K562 (cell line): ENCODE measurements at regions not wholly inside any gene's neighbourhood (a gene's known extent, or its start where the extent isn't known, plus 50 kb on each side); places are given as distances from the start of the nearest gene placed in this dataset.

Source experiments
- ATAC-seq: fragments of 200-7000 bp; cut with Tn5 transposase; 3 replicates; pipeline ENCODE4 v1.9.1; 2020; ENCODE audit warnings: moderate library complexity
- BruUV-seq: library from RNA; stranded (reverse); fragments of 400-500 nt; replicated peaks from 2 replicates; lab custom pipeline; 2021; lab: Mats Ljungman, UMichigan
- CTCF ChIA-PET: fragments of 300-600 bp; formaldehyde crosslinking; extraction: SDS; loops from one replicate; lab custom pipeline; 2021; ENCODE audit warnings: low intra/inter-chr PET ratio; lab: Yijun Ruan, JAX
- POLR2A ChIA-PET: fragments of 300-600, 350-650 bp; sonication (Branson Sonifier 250); formaldehyde crosslinking; extraction: SDS; loops from one replicate; lab custom pipeline; 2021; ENCODE audit warnings: antibody characterized with exemption, inconsistent platforms; lab: Yijun Ruan, JAX
- DNase-seq, 4 experiments: peaks; one replicate each; pipeline versions ENCODE4 v3.0.0 to v3.0.0-alpha.2; 2011 to 2018; ENCODE audit warnings: low spot score in 3 of 4, mixed read lengths in 3 of 4; ENCODE audit errors: extremely low read depth in 1 of 4
- FAIRE-seq: peaks from 2 replicates; lab custom pipeline; 2011; peaks lifted over from hg19 to GRCh38; lab: Jason Lieb, UNC
- H2AFZ ChIP-seq: 2 replicates; pipeline ENCODE4 v1.6.0; 2011; ENCODE audit warnings: low read depth, low read length, control low read depth, inconsistent platforms
- H3K27ac ChIP-seq: fragments of 200-600 bp; 3 replicates; pipeline ENCODE4 v1.8.0; 2011; ENCODE audit warnings: low read depth, mild to moderate bottlenecking, control low read depth, inconsistent platforms, low read length, moderate library complexity, mixed read lengths; ENCODE audit errors: extremely low read depth
- H3K27me3 ChIP-seq, 2 experiments: fragments of 300-600 bp in 1 of 2; 2 replicates in 1 of 2; 3 replicates in 1 of 2; pipeline versions ENCODE4 v1.6.0 to v1.8.0; 2011; ENCODE audit warnings: inconsistent platforms in 2 of 2, low read length in 2 of 2, mild to moderate bottlenecking in 1 of 2, mixed read lengths in 1 of 2, moderate library complexity in 1 of 2; ENCODE audit not compliant: control insufficient read depth in 2 of 2, insufficient read depth in 2 of 2
- H3K36me3 ChIP-seq: fragments of 300-600 bp; 3 replicates; pipeline ENCODE4 v1.8.0; 2011; ENCODE audit warnings: mild to moderate bottlenecking, low read length, inconsistent platforms; ENCODE audit not compliant: control insufficient read depth, insufficient read depth
- H3K4me1 ChIP-seq, 2 experiments: fragments of 200-600 bp in 1 of 2; replicated peaks in 1 of 2; 2 replicates in 1 of 2; 3 replicates in 1 of 2; pipeline versions ENCODE4 v1.5.1 to v1.8.0; 2011; ENCODE audit warnings: inconsistent platforms in 2 of 2, low read length in 2 of 2, mild to moderate bottlenecking in 1 of 2, mixed read lengths in 1 of 2, moderate library complexity in 1 of 2; ENCODE audit not compliant: control insufficient read depth in 2 of 2, insufficient read depth in 2 of 2
- H3K4me2 ChIP-seq: 2 replicates; pipeline ENCODE4 v1.6.1; 2011; ENCODE audit warnings: low read length, control low read depth, inconsistent platforms, mixed read lengths; ENCODE audit not compliant: insufficient read depth
- H3K4me3 ChIP-seq: fragments of 200-600 bp; sonication (generic), shearing (Covaris generic); 2 replicates; pipeline ENCODE4 v1.5.1; 2016; ENCODE audit warnings: control low read depth, inconsistent platforms
- H3K79me2 ChIP-seq: fragments of 200-600 bp; 3 replicates; pipeline ENCODE4 v1.8.0; 2011; ENCODE audit warnings: low read length, inconsistent platforms; ENCODE audit not compliant: control insufficient read depth, insufficient read depth
- H3K9ac ChIP-seq, 2 experiments: 2 replicates each; pipeline versions ENCODE4 v1.6.0 to v1.6.1; 2011; ENCODE audit warnings: low read depth in 2 of 2, low read length in 2 of 2, control low read depth in 1 of 2, inconsistent platforms in 1 of 2, mild to moderate bottlenecking in 1 of 2, mixed read lengths in 1 of 2; ENCODE audit not compliant: insufficient read depth in 1 of 2
- H3K9me1 ChIP-seq: one replicate; pipeline ENCODE4 v1.6.0; 2011; ENCODE audit warnings: inconsistent platforms, mild to moderate bottlenecking, low read length, moderate library complexity; ENCODE audit not compliant: control insufficient read depth, insufficient read depth
- H3K9me3 ChIP-seq: replicated peaks from 2 replicates; pipeline ENCODE4 v1.5.1; 2011; ENCODE audit warnings: low read depth, low read length, inconsistent platforms; ENCODE audit not compliant: control insufficient read depth, insufficient read depth
- H4K20me1 ChIP-seq: replicated peaks from 2 replicates; pipeline ENCODE4 v1.6.1; 2011; ENCODE audit warnings: low read length, inconsistent platforms, mixed read lengths; ENCODE audit not compliant: control insufficient read depth, insufficient read depth
- CHCHD3 ChIP-seq: fragments of 250-450 bp; sonication (Bioruptor Pico); IDR thresholded peaks from 2 replicates; pipeline ENCODE4 v2.1.2; 2022; ENCODE audit warnings: mild to moderate bottlenecking
- CREM ChIP-seq: IDR thresholded peaks from 2 replicates; pipeline ENCODE4 v1.6.1; 2014; ENCODE audit warnings: antibody characterized with exemption, low read depth
- E4F1 ChIP-seq: fragments of 250-450 bp; sonication (Bioruptor Pico); IDR thresholded peaks from 2 replicates; pipeline ENCODE4 v1.5.0; 2021; ENCODE audit warnings: mild to moderate bottlenecking, borderline replicate concordance
- ESRRB ChIP-seq: fragments of 250-450 bp; sonication (Bioruptor Pico); IDR thresholded peaks from 2 replicates; pipeline ENCODE4 v1.5.0; 2020; ENCODE audit warnings: mild to moderate bottlenecking, moderate library complexity, borderline replicate concordance
- ETS2 ChIP-seq: IDR thresholded peaks from 2 replicates; pipeline ENCODE4 v1.6.1; 2016; ENCODE audit warnings: borderline replicate concordance, missing genetic modification characterization, mild to moderate bottlenecking, moderate library complexity, missing compliant biosample characterization; ENCODE audit not compliant: poor library complexity, severe bottlenecking
- LEF1 ChIP-seq: fragments of 450-650 bp; IDR thresholded peaks from 2 replicates; pipeline ENCODE4 v1.6.1; 2016; ENCODE audit warnings: mild to moderate bottlenecking
- MECOM ChIP-seq: fragments of 250-450 bp; sonication (Bioruptor Pico); IDR thresholded peaks from 2 replicates; pipeline ENCODE4 v1.8.0; 2022; ENCODE audit warnings: inconsistent platforms
- NCOA2 ChIP-seq, 2 experiments: fragments of 450-650 bp; IDR thresholded peaks; 2 replicates each; pipeline ENCODE4 v1.6.1; 2018; ENCODE audit warnings: mild to moderate bottlenecking in 2 of 2, moderate library complexity in 1 of 2; ENCODE audit not compliant: partially characterized antibody in 2 of 2
- NFRKB ChIP-seq: fragments of 450-650 bp; IDR thresholded peaks from 2 replicates; pipeline ENCODE4 v1.6.1; 2016; ENCODE audit warnings: low read depth
- POLR2AphosphoS2 ChIP-seq: IDR thresholded peaks from 2 replicates; pipeline ENCODE4 v1.6.1; 2012; ENCODE audit warnings: low read length, improper control_type of control experiment
- POLR2B ChIP-seq: fragments of 450-650 bp; IDR thresholded peaks from 2 replicates; pipeline ENCODE4 v1.6.1; 2018; ENCODE audit warnings: low read depth; ENCODE audit not compliant: partially characterized antibody
- SMAD2 ChIP-seq: fragments of 150-350 bp; IDR thresholded peaks from 2 replicates; pipeline ENCODE4 v1.6.1; 2014; ENCODE audit warnings: low read depth, mild to moderate bottlenecking, low read length
- ZNF133 ChIP-seq: fragments of 250-450 bp; sonication (Bioruptor Pico); IDR thresholded peaks from 2 replicates; pipeline ENCODE4 v1.4.0; 2020; ENCODE audit warnings: mild to moderate bottlenecking
- ZNF449 ChIP-seq: fragments of 250-450 bp; sonication (Bioruptor Pico); IDR thresholded peaks from 2 replicates; pipeline ENCODE4 v1.8.0; 2022; ENCODE audit warnings: moderate library complexity, mild to moderate bottlenecking, inconsistent platforms
- WGBS: fragments of 100-300 bp; shearing (Covaris generic); methylation state at CpG from one replicate; pipeline ENCODE4 v1.1.6; 2016; ENCODE audit warnings: low coverage, mixed read lengths; ENCODE audit not compliant: insufficient coverage; ENCODE audit errors: missing lambda C conversion rate; 5-methylcytosine and 5-hydroxymethylcytosine counted together
- in situ Hi-C: fragments of 300-500 bp; cut with MboI; formaldehyde crosslinking; loops from 4 replicates; pipeline ENCODE4 v1.15.0; 2018; ENCODE audit warnings: inconsistent platforms, mixed read lengths
- intact Hi-C: fragments of 100-400 bp; cut with micrococcal nuclease; formaldehyde crosslinking; loops from 2 replicates; pipeline ENCODE4 v1.14.2; 2022
- TF ChIP-seq, protein P1 (sequence below): fragments of 450-650 bp; formaldehyde crosslinking; IDR thresholded peaks from 2 replicates; pipeline ENCODE4 v1.4.0; 2020; ENCODE audit warnings: mild to moderate bottlenecking, mixed read lengths

DNA sequence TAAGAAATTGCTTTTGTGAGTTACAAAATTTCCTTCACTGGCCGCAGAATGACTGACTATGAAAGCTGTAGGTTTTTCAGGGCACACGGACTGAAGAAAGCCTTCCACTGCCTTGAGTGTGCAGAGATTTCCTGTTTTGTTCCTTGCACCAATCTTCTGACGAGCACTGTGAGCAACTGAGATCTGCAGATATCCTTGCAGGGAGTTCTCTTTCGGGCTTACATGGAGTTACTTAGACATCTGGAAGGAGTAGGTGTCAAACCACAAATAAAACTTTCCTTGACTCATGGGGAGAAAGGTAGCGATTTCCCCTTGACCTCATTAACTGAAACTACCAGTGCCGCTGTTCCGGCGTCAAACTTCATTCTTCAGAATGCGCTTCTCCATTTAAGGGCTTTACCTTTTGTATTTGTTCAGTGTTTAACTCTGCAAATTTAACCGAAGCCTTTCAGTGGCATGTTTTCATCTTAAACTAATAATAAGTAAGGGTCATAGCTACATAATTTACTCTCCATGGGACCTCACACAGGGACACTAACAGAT is 1175.3 kb downstream of the GATA3 start (continued):
- TF ChIP-seq E4F1 (CRISPR knock-in tag) (no peak), ZNF449 (CRISPR knock-in tag) (no peak)

- Histone ChIP-seq H3K27me3 (no peaks in the 10 kb centered on the region), H3K4me3 (no peak overlapping the region), H3K4me1 (no peaks in the 10 kb centered on the region), H3K4me2 (no peak overlapping the region), H3K79me2 (no peaks in the 10 kb centered on the region), H3K9me3 (no peaks in the 10 kb centered on the region), H4K20me1 (no peaks in the 10 kb centered on the region), H3K9me1 (no peaks in the 10 kb centered on the region), H2AFZ (no peak overlapping the region), H3K27ac (no peak overlapping the region), H3K9ac (no peak overlapping the region), H3K36me3 (no peaks in the 10 kb centered on the region)
- POLR2A ChIA-PET = no interaction called here
- 10% methylated on average over 3 of the region's 3 CpGs for WGBS
- CTCF ChIA-PET = no interaction called here
- no TSS peak for BruUV-seq
- DNase-seq (no peak), FAIRE-seq (no peak), ATAC-seq (no peak)
- intact Hi-C loops (no loop called here), in situ Hi-C loops (no loop called here)
- TF ChIP-seq, protein P1, sequence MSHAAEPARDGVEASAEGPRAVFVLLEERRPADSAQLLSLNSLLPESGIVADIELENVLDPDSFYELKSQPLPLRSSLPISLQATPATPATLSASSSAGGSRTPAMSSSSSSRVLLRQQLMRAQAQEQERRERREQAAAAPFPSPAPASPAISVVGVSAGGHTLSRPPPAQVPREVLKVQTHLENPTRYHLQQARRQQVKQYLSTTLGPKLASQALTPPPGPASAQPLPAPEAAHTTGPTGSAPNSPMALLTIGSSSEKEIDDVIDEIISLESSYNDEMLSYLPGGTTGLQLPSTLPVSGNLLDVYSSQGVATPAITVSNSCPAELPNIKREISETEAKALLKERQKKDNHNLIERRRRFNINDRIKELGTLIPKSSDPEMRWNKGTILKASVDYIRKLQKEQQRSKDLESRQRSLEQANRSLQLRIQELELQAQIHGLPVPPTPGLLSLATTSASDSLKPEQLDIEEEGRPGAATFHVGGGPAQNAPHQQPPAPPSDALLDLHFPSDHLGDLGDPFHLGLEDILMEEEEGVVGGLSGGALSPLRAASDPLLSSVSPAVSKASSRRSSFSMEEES (CRISPR knock-in tag) = no peak
- TF ChIP-seq CHCHD3 (CRISPR knock-in tag) = no peak
- TF ChIP-seq LEF1 = no peak
- no peak for TF ChIP-seq SMAD2
- no peak for TF ChIP-seq ESRRB
- no peak for TF ChIP-seq POLR2B
- no peak for TF ChIP-seq ETS2
- TF ChIP-seq NCOA2 (IDR thresholded peaks at IDR 0.05; ENCODE audit: partially characterized antibody in 2 of 2) = no peak
- TF ChIP-seq MECOM = no peak
- TF ChIP-seq CREM = no peak
- TF ChIP-seq POLR2AphosphoS2 = no peak
- TF ChIP-seq NFRKB = no peak
- no peak for TF ChIP-seq ZNF133
Observed at GRCh38 chr10:9230625-9231024, 1176.1 kb downstream of the GATA3 start.
